HUDEP-2 (cell line): ENCODE measurements at regions not wholly inside any gene's neighbourhood (a gene's known extent, or its start where the extent isn't known, plus 50 kb on each side); places are given as distances from the start of the nearest gene placed in this dataset.
"Not testable (repeated sequence)": the region's sequence is repeated elsewhere in the genome, so short reads cannot be mapped to it uniquely, and the experiment has no call there.

Experiments
- DNase-seq, 76 experiments: peaks; one replicate each; lab custom pipeline; 2025; ENCODE audit not compliant: unreplicated experiment in 76 of 76; lab: John Stamatoyannopoulos, UW

DNA sequence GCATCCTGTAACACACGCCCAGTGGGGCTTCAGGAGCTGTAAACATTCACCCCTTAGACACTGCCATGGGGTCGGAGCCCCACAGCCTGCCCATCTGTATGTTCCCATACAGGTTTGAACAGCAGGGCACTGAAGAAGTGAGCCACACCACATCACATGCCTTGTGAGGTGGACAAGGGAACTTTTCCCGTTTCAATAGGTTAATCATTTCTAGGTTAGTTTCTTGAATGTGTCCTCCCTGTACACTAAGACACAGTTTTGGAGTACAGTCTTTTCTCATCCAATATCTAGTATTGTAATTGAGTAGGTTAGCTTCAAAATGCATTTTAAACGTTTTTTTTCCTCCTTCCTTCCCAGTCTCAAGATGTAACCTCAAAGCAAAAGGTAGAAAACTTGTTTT lies 700.2 kb upstream of the PCDH20 start:
- no peak for DNase-seq

GRCh38 chr13:62113179-62113578 lies 697.5 kb upstream of the PCDH20 start:
- DNase-seq = no peak

DNA sequence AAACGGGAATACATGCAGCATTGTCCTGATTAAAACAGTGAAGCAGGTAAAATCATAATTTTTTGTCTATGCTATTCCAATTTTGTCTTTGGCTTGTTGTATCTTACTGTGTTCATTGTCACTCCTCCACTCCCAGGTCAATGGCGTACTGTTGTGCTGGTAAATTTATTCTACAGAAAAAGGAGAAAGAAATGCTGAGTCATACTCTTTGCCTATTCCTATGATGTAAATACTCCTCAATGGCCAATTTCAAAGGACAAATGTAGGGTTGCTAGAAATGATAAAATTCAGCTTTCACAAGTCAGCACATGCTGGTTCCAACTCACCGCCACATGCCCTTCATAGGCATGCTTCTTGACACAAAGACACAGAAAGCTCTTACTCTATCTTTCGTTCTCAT lies 694.4 kb upstream of the PCDH20 start:
- DNase-seq = no peak

GRCh38 chr13:62104136-62104535 lies 688.5 kb upstream of the PCDH20 start:
- not testable (repeated sequence) for DNase-seq

DNA sequence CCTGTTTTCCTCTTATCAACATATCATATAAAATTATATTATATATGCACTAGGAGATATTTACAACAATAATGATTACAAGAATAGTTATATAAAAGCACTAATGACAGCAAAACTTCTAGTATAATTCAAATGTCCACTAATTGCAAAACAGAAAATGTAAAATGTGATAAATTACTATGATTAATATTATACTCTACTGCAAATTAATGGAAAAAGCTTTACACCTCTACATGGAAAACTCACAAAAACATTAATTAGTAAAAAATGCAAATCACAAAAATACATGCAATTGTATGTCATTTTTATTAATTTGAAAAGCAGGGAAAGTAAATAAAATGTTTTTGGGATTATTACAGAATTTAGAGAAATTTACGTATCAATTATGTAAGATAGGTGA lies 681.0 kb upstream of the PCDH20 start:
- no peak for DNase-seq

GRCh38 chr13:62094932-62095331 lies 679.3 kb upstream of the PCDH20 start:
- no peak for DNase-seq

DNA sequence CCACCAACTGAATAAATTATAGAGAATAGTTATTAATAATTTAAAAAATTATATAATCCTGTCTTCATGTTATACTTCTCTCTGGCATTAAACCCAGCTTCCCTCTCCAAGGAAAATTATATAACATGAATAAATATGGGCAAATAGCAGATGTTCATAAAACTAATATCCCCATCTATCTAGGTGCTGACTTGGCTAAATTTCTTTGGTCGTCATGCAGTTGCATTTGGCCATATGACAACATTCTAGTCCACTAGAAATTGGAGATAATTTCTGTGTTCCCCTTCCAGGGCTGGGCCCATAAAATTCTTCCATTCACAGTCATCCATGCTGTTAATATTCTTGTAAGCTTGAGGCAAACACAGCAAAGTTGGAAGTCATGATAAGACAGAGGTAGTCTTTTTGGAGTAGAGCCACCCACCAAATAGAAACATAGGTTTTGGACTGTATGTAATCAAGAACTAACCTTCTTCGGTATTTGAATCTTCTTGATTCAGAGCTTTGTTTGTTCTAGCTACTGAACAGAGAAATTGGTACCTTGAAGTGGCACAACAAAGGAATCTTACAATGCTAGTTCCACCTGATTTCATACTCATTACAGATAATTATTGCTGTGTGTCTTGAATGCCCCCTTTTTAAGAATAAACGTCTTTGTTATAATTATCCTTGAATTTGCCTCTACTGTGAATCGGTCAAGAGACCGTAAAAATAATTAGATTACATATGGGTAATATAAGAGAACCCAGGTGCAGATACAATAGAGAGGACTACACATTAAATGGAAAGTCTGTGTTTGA lies 678.5 kb upstream of the PCDH20 start:
- no peak for DNase-seq

- no peak for DNase-seq
Observed at GRCh38 chr13:62092949-62093348, 677.3 kb upstream of the PCDH20 start.

- no peak for DNase-seq
Observed at GRCh38 chr13:62092536-62092935, 676.9 kb upstream of the PCDH20 start.

DNA sequence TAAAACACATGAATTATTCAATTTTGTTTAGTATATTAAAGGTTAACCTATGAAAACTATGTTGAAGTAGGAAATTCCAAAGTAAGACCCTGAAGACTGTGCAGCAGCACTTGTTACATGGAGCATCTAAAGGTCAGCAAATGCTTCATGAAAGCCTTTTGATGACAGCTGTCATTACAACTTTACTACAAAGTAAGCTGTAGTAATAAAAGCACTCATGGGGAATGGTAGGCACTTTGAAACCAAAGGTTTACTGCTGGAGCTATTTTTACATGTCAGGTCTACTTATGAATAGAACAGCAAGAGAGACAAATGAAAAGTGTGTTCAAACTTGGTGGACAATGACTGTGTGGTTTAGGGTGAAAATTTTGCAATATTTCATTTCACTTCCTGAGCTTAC lies 672.5 kb upstream of the PCDH20 start:
- no peak for DNase-seq

DNA sequence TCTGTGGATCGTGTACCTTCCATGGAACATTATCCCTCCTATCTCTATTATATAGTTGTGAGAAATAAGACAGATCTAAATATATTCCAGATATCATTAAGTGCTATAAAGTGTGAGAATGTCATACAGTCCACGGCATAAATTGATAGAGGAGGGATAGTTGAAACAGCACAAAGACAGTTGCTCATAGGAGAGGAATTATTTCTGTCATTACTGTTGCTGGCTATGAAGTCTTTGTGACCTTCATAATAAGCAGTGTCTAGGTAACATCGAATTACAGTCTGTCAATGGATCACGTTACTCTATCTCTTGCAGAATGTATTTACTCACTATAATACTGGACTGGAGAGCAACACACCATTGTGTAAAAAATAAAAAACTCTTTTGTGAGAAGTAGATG lies 671.5 kb upstream of the PCDH20 start:
- no peak for DNase-seq

- DNase-seq = no peak
Observed at GRCh38 chr13:62085337-62086229, 669.9 kb upstream of the PCDH20 start.

GRCh38 chr13:62084728-62085127 lies 669.1 kb upstream of the PCDH20 start:
- no peak for DNase-seq

GRCh38 chr13:62067821-62068220 lies 652.2 kb upstream of the PCDH20 start:
- no peak for DNase-seq

- no peak for DNase-seq
Observed at GRCh38 chr13:62065016-62065415, 649.4 kb upstream of the PCDH20 start.

DNA sequence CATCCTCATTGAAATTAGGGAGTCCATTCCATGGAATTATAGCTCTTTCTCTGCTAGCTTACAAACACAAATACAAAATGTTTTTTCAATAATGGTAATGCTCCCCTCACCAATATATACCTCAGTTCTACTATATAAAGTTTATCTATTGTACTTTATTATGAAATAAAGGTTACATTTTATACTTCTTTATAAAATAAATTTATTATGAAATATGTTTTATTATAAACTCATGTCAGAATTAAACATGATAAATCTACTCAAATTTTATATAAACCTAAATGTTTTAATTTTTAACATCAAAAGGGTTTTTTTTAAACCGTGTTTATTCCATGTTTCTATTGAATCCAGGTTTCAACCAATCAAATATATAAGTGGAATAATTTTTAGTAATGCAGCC lies 646.1 kb upstream of the PCDH20 start:
- no peak for DNase-seq

- DNase-seq = no peak
Observed at GRCh38 chr13:62060570-62060969, 644.9 kb upstream of the PCDH20 start.

DNA sequence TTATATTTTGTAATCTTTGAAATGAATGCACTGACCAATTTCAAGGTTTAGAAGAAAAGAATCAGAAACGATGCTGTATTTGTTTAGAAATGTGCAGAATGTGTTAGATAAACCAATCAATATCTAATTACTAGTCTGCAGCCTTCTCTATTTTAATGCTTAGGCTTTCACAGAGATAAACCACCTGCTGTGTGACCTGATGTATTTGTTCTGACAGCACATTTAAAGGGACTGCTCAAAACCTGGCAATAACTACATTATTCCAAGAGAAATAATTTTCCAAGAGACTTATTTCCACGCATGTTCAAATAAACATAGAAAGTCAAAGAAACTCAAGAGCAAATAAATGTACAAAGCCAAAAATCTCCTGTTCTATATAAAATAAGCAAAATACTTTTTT lies 641.6 kb upstream of the PCDH20 start:
- DNase-seq = no peak

DNA sequence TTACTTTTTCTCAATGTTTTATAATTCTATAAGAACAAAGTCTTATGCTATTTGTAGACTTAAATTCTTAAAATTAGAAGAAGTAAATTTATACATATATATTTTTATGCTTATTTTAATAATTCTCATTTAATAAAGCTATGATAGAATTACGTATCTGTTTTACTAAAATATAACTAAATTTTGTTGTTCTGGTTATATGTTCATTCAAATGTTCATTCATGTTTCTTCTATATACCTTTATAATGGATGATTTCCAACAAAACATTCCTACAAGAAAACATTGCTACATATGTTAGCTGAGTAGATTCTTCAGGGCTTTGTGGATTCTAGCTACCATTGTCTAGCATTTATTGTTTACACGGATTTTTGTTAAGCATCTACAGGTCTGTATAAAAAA lies 634.3 kb upstream of the PCDH20 start:
- DNase-seq = no peak

DNA sequence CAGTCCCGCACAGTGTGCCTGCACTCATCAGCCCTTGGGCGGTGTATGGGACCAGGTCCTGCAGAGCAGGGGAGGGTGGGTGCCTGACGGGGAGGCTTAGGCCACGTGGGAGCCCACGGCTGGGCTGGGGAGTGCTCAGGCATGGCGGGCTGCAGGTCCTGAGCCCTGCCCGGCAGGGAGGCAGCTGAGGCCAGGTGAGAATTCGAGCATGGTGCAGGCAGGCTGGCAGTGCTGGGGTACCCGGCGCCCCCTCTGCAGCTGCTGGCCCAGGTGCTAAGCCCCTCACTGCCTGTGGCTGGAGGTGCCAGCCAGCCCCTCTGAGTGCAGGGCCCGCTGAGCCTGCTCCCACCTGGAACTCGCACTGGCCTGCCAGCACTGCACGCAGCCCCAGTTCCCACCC lies 630.9 kb upstream of the PCDH20 start:
- no peak for DNase-seq

DNA sequence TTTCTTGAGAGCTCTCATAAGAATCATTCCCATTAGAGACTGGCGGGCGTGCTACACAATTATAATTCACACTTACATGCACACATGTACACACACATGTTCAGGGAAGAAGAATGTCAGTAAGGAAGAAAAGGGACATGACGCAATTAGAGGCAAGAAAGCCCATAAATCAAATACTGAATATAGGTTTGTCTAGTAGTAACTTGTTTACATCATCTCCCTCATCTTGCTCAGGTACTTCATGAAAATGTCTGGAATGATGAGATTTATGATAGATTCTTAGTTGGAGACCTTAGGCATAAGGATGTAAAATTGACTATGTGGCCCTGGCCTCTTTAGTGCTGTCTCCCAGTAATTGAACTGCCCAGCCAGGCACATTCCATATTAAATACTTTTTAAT lies 628.0 kb upstream of the PCDH20 start:
- no peak for DNase-seq

DNA sequence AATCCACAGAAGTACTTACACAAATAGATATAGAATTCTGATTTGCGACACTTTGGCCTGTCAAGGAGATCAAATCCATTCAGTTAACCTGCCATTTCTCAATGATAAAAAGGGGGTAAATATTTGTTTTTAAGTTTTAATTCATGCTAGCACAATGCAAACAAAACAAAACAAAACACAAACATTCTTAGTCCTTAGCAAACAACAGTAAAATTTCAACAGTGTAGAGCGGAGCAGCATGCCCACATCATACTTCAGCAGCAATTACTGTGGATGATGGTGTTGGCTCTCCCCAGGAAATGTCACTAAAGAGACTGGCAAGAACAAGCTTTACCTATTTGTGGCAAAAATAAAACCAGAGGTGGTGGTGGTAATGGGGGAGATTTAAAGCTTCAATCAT lies 625.2 kb upstream of the PCDH20 start:
- no peak for DNase-seq
